K562 (cell line): ENCODE measurements at regions not wholly inside any gene's neighbourhood (a gene's known extent, or its start where the extent isn't known, plus 50 kb on each side); places are given as distances from the start of the nearest gene placed in this dataset.

Source experiments
- ATAC-seq: fragments of 200-7000 bp; cut with Tn5 transposase; 3 replicates; pipeline ENCODE4 v1.9.1; 2020; ENCODE audit warnings: moderate library complexity
- BruUV-seq: library from RNA; stranded (reverse); fragments of 400-500 nt; replicated peaks from 2 replicates; lab custom pipeline; 2021; lab: Mats Ljungman, UMichigan
- CTCF ChIA-PET: fragments of 300-600 bp; formaldehyde crosslinking; extraction: SDS; loops from one replicate; lab custom pipeline; 2021; ENCODE audit warnings: low intra/inter-chr PET ratio; lab: Yijun Ruan, JAX
- POLR2A ChIA-PET: fragments of 300-600, 350-650 bp; sonication (Branson Sonifier 250); formaldehyde crosslinking; extraction: SDS; loops from one replicate; lab custom pipeline; 2021; ENCODE audit warnings: antibody characterized with exemption, inconsistent platforms; lab: Yijun Ruan, JAX
- DNase-seq, 4 experiments: peaks; one replicate each; pipeline versions ENCODE4 v3.0.0 to v3.0.0-alpha.2; 2011 to 2018; ENCODE audit warnings: low spot score in 3 of 4, mixed read lengths in 3 of 4; ENCODE audit errors: extremely low read depth in 1 of 4
- FAIRE-seq: peaks from 2 replicates; lab custom pipeline; 2011; peaks lifted over from hg19 to GRCh38; lab: Jason Lieb, UNC
- H2AFZ ChIP-seq: 2 replicates; pipeline ENCODE4 v1.6.0; 2011; ENCODE audit warnings: low read depth, low read length, control low read depth, inconsistent platforms
- H3K27ac ChIP-seq: fragments of 200-600 bp; 3 replicates; pipeline ENCODE4 v1.8.0; 2011; ENCODE audit warnings: low read depth, mild to moderate bottlenecking, control low read depth, inconsistent platforms, low read length, moderate library complexity, mixed read lengths; ENCODE audit errors: extremely low read depth
- H3K27me3 ChIP-seq, 2 experiments: fragments of 300-600 bp in 1 of 2; 2 replicates in 1 of 2; 3 replicates in 1 of 2; pipeline versions ENCODE4 v1.6.0 to v1.8.0; 2011; ENCODE audit warnings: inconsistent platforms in 2 of 2, low read length in 2 of 2, mild to moderate bottlenecking in 1 of 2, mixed read lengths in 1 of 2, moderate library complexity in 1 of 2; ENCODE audit not compliant: control insufficient read depth in 2 of 2, insufficient read depth in 2 of 2
- H3K36me3 ChIP-seq: fragments of 300-600 bp; 3 replicates; pipeline ENCODE4 v1.8.0; 2011; ENCODE audit warnings: mild to moderate bottlenecking, low read length, inconsistent platforms; ENCODE audit not compliant: control insufficient read depth, insufficient read depth
- H3K4me1 ChIP-seq, 2 experiments: fragments of 200-600 bp in 1 of 2; replicated peaks in 1 of 2; 2 replicates in 1 of 2; 3 replicates in 1 of 2; pipeline versions ENCODE4 v1.5.1 to v1.8.0; 2011; ENCODE audit warnings: inconsistent platforms in 2 of 2, low read length in 2 of 2, mild to moderate bottlenecking in 1 of 2, mixed read lengths in 1 of 2, moderate library complexity in 1 of 2; ENCODE audit not compliant: control insufficient read depth in 2 of 2, insufficient read depth in 2 of 2
- H3K4me2 ChIP-seq: 2 replicates; pipeline ENCODE4 v1.6.1; 2011; ENCODE audit warnings: low read length, control low read depth, inconsistent platforms, mixed read lengths; ENCODE audit not compliant: insufficient read depth
- H3K4me3 ChIP-seq: fragments of 200-600 bp; sonication (generic), shearing (Covaris generic); 2 replicates; pipeline ENCODE4 v1.5.1; 2016; ENCODE audit warnings: control low read depth, inconsistent platforms
- H3K79me2 ChIP-seq: fragments of 200-600 bp; 3 replicates; pipeline ENCODE4 v1.8.0; 2011; ENCODE audit warnings: low read length, inconsistent platforms; ENCODE audit not compliant: control insufficient read depth, insufficient read depth
- H3K9ac ChIP-seq, 2 experiments: 2 replicates each; pipeline versions ENCODE4 v1.6.0 to v1.6.1; 2011; ENCODE audit warnings: low read depth in 2 of 2, low read length in 2 of 2, control low read depth in 1 of 2, inconsistent platforms in 1 of 2, mild to moderate bottlenecking in 1 of 2, mixed read lengths in 1 of 2; ENCODE audit not compliant: insufficient read depth in 1 of 2
- H3K9me1 ChIP-seq: one replicate; pipeline ENCODE4 v1.6.0; 2011; ENCODE audit warnings: inconsistent platforms, mild to moderate bottlenecking, low read length, moderate library complexity; ENCODE audit not compliant: control insufficient read depth, insufficient read depth
- H3K9me3 ChIP-seq: replicated peaks from 2 replicates; pipeline ENCODE4 v1.5.1; 2011; ENCODE audit warnings: low read depth, low read length, inconsistent platforms; ENCODE audit not compliant: control insufficient read depth, insufficient read depth
- H4K20me1 ChIP-seq: replicated peaks from 2 replicates; pipeline ENCODE4 v1.6.1; 2011; ENCODE audit warnings: low read length, inconsistent platforms, mixed read lengths; ENCODE audit not compliant: control insufficient read depth, insufficient read depth
- BACH1 ChIP-seq: fragments of 200-800 bp; sonication (Bioruptor generic); IDR thresholded peaks from 2 replicates; pipeline ENCODE4 v1.6.1; 2016; ENCODE audit warnings: missing genetic modification characterization, missing compliant biosample characterization
- CCNT2 ChIP-seq: IDR thresholded peaks from 2 replicates; pipeline ENCODE4 v1.6.1; 2011; ENCODE audit warnings: borderline replicate concordance, low read depth, mild to moderate bottlenecking, moderate library complexity, mixed read lengths, low read length; ENCODE audit not compliant: insufficient read length; ENCODE audit errors: extremely low read depth
- MED1 ChIP-seq: sonication (generic); formaldehyde crosslinking; IDR thresholded peaks from 2 replicates; pipeline ENCODE4 v1.8.1; 2023; ENCODE audit warnings: missing genetic modification reagents, borderline replicate concordance
- NFIC ChIP-seq: fragments of 450-650 bp; IDR thresholded peaks from 2 replicates; pipeline ENCODE4 v1.6.1; 2017; ENCODE audit warnings: mild to moderate bottlenecking, inconsistent platforms
- POLR2G ChIP-seq: fragments of 200-400 bp; formaldehyde crosslinking; IDR thresholded peaks from 2 replicates; pipeline ENCODE4 v1.6.1; 2017; ENCODE audit warnings: low read depth, mild to moderate bottlenecking, antibody characterized with exemption, low read length, moderate library complexity
- RNF2 ChIP-seq: sonication (generic); IDR thresholded peaks from 2 replicates; pipeline ENCODE4 v1.6.1; 2016
- SIN3A ChIP-seq, 2 experiments: fragments of 150-350 bp in 1 of 2; IDR thresholded peaks; 2 replicates each; pipeline ENCODE4 v1.6.1; 2011 to 2016; ENCODE audit warnings: borderline replicate concordance in 2 of 2, low read depth in 2 of 2, low read length in 2 of 2, mild to moderate bottlenecking in 2 of 2, moderate library complexity in 2 of 2; ENCODE audit not compliant: control insufficient read depth in 1 of 2
- SP1 ChIP-seq: sonication (generic); formaldehyde crosslinking; IDR thresholded peaks from 2 replicates; pipeline ENCODE4 v1.8.1; 2022; ENCODE audit warnings: mild to moderate bottlenecking, missing genetic modification reagents
- TBP ChIP-seq: optimal IDR thresholded peaks from 2 replicates; pipeline ENCODE3; 2011; ENCODE audit warnings: low read depth, low read length, improper control_type of control experiment
- ZNF707 ChIP-seq: fragments of 250-450 bp; sonication (Bioruptor Pico); conservative IDR thresholded peaks from 2 replicates; pipeline ENCODE4 v1.8.0; 2022; ENCODE audit warnings: inconsistent platforms, mild to moderate bottlenecking, moderate library complexity
- WGBS: fragments of 100-300 bp; shearing (Covaris generic); methylation state at CpG from one replicate; pipeline ENCODE4 v1.1.6; 2016; ENCODE audit warnings: low coverage, mixed read lengths; ENCODE audit not compliant: insufficient coverage; ENCODE audit errors: missing lambda C conversion rate; 5-methylcytosine and 5-hydroxymethylcytosine counted together
- in situ Hi-C: fragments of 300-500 bp; cut with MboI; formaldehyde crosslinking; loops from 4 replicates; pipeline ENCODE4 v1.15.0; 2018; ENCODE audit warnings: inconsistent platforms, mixed read lengths
- intact Hi-C: fragments of 100-400 bp; cut with micrococcal nuclease; formaldehyde crosslinking; loops from 2 replicates; pipeline ENCODE4 v1.14.2; 2022
- TF ChIP-seq, protein P1 (sequence below), 2 experiments: fragments of 200-800 bp in 1 of 2; sonication (Bioruptor generic) in 1 of 2; sonication (generic) in 1 of 2; formaldehyde crosslinking in 1 of 2; IDR thresholded peaks in 1 of 2; conservative IDR thresholded peaks in 1 of 2; 2 replicates each; pipeline versions ENCODE4 v1.5.0 to v1.6.1; 2016 to 2020; ENCODE audit warnings: missing compliant biosample characterization in 1 of 2, missing genetic modification characterization in 1 of 2, missing genetic modification reagents in 1 of 2
- TF ChIP-seq, protein P2 (sequence below): sonication (generic); formaldehyde crosslinking; IDR thresholded peaks from 2 replicates; pipeline ENCODE4 v1.8.1; 2023; ENCODE audit warnings: mild to moderate bottlenecking, missing genetic modification reagents

DNA sequence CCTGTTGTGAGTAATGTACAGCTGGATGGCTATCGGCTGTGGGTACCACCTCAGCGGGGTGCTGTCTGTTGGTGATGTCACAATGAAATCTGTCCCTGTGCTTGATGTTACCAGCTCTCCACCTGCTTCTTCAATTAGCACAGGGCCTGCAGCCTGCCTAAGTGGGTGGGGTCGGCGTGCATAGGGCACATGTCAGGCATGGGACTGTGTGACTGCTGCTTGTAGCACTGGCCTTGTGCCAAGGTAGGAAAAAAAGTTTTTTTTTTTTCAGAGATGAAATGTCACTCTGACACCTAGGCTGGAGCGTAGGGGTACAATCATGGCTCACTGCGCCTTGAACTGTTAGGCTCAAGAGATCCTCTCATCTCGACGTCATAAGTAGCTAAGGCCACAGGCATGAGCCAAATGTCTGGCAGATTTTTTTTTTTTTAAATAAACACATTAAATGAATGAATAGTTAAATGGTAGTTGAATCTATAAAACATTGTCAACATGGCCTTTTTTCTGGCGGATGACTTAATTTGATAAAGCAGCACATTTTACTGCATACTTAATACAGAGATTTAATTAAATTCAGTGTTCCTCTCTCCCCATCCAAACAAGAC lies 222.5 kb downstream of the NXNL2 start:
- intact Hi-C loops: no loop called here
- Histone ChIP-seq H3K79me2 (no peaks in the 10 kb centered on the region), H3K9me1 (no peaks in the 10 kb centered on the region), H3K9ac (no peak overlapping the region), H3K4me3 (no peak overlapping the region), H3K27me3 (no peaks in the 10 kb centered on the region), H3K4me2 (no peak overlapping the region), H3K4me1 (no peaks in the 10 kb centered on the region; a peak in 1 of 5 replicates), H3K36me3 (no peaks in the 10 kb centered on the region), H3K27ac (no peak overlapping the region), H3K9me3 (no peaks in the 10 kb centered on the region), H4K20me1 (no peaks in the 10 kb centered on the region), H2AFZ (no peak overlapping the region)
- TF ChIP-seq NFIC (peak; percentile 66), ZNF707 (no peak)
- FAIRE-seq: no peak
- ChIA-PET CTCF (no interaction called here), POLR2A (no interaction called here)
- ATAC-seq: no peak
- no TSS peak for BruUV-seq
- DNase-seq: no peak
- WGBS: 58% methylated on average over 4 of the region's 9 CpGs
- in situ Hi-C loops: no loop called here

DNA sequence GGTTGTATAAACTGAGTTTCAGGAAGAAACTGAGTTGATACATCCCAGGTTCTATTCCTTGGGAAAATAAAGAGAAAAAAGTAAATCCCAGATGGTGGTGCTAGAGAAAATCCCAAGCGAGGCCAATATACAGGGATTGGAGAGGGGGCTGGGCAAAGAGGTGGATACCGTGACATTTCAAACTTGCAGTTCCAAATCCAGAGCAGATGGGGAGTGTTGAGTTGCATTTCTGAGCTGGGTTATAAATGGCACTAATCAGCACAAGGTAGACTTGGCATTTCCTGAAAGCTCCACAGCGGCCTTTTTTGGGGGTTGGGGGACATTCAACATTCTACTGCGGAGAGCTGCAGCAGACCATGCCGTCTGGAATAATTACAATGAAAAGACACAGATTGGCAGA lies 224.4 kb downstream of the NXNL2 start:
- no peaks in the 10 kb centered on the region for H3K36me3 ChIP-seq
- ATAC-seq (no peak), DNase-seq (no peak), FAIRE-seq (no peak)
- no peaks in the 10 kb centered on the region for H3K9me3 ChIP-seq
- H3K27me3 ChIP-seq: no peaks in the 10 kb centered on the region
- H3K4me3 ChIP-seq: no peak overlapping the region
- intact Hi-C loops (no loop called here), in situ Hi-C loops (no loop called here)
- H2AFZ ChIP-seq: no peak overlapping the region
- BruUV-seq: no TSS peak
- H4K20me1 ChIP-seq: no peaks in the 10 kb centered on the region
- H3K4me2 ChIP-seq: no peak overlapping the region
- ChIA-PET CTCF (no interaction called here), POLR2A (interaction anchor here (0.6 to 0.7 kb wide), 2 partner anchors 24 to 25 kb away, joined by 3 read pairs; no protein-coding TSS in a partner anchor)
- 73% methylated on average over 5 of the region's 5 CpGs for WGBS
- H3K9ac ChIP-seq: no peak overlapping the region
- H3K4me1 ChIP-seq: no peaks in the 10 kb centered on the region
- no peaks in the 10 kb centered on the region for H3K9me1 ChIP-seq
- no peaks in the 10 kb centered on the region for H3K79me2 ChIP-seq
- no peak overlapping the region for H3K27ac ChIP-seq
- TF ChIP-seq CCNT2 (no peak), TBP (no peak), SP1 (CRISPR knock-in tag) (no peak), RNF2 (no peak), BACH1 (tag) (no peak), MED1 (no peak), POLR2G (no peak), SIN3A (IDR thresholded peaks at IDR 0.05; ENCODE audit: borderline replicate concordance in 2 of 2, control insufficient read depth in 1 of 2, low read depth in 2 of 2, low read length in 2 of 2) (no peak)
- TF ChIP-seq, protein P1, sequence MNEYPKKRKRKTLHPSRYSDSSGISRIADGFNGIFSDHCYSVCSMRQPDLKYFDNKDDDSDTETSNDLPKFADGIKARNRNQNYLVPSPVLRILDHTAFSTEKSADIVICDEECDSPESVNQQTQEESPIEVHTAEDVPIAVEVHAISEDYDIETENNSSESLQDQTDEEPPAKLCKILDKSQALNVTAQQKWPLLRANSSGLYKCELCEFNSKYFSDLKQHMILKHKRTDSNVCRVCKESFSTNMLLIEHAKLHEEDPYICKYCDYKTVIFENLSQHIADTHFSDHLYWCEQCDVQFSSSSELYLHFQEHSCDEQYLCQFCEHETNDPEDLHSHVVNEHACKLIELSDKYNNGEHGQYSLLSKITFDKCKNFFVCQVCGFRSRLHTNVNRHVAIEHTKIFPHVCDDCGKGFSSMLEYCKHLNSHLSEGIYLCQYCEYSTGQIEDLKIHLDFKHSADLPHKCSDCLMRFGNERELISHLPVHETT (CRISPR knock-in tag; conservative IDR thresholded peaks at IDR 0.05 in 1 of 2, IDR thresholded peaks at IDR 0.05 in 1 of 2): no peak
- TF ChIP-seq, protein P2, sequence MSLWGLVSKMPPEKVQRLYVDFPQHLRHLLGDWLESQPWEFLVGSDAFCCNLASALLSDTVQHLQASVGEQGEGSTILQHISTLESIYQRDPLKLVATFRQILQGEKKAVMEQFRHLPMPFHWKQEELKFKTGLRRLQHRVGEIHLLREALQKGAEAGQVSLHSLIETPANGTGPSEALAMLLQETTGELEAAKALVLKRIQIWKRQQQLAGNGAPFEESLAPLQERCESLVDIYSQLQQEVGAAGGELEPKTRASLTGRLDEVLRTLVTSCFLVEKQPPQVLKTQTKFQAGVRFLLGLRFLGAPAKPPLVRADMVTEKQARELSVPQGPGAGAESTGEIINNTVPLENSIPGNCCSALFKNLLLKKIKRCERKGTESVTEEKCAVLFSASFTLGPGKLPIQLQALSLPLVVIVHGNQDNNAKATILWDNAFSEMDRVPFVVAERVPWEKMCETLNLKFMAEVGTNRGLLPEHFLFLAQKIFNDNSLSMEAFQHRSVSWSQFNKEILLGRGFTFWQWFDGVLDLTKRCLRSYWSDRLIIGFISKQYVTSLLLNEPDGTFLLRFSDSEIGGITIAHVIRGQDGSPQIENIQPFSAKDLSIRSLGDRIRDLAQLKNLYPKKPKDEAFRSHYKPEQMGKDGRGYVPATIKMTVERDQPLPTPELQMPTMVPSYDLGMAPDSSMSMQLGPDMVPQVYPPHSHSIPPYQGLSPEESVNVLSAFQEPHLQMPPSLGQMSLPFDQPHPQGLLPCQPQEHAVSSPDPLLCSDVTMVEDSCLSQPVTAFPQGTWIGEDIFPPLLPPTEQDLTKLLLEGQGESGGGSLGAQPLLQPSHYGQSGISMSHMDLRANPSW (CRISPR knock-in tag): no peak
